ENCODE measurements at regions not wholly inside any gene's neighbourhood (a gene's known extent, or its start where the extent isn't known, plus 50 kb on each side); places are given as distances from the start of the nearest gene placed in this dataset.

DNA sequence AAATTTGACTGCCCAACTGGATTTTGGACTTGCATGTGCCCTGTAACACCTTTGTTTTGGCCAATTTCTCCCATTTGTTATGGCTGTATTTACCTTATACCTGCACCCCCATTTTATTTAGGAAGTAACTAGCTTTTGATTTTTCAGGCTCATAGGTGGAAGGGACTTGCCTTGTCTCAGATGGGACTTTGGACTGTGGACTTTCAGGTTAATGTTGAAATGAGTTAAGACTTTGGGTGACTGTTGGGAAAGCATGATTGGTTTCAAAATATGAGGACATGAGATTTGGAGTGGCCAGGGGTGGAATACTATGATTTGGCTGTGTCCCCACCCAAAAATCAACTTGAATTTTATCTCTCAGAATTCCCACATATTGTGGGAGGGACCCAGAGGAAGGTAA is 490.2 kb downstream of the PRR16 start:
- H3K4me1 ChIP-seq = peaks cover 0 to 9% (median 0%) of the 10 kb centered on the region in 4 donors
- in situ Hi-C loops (cut with MboI; ENCODE audit: low pct_ligation_motif_present in 1 of 4, low pct_unique_long_range_greater_than_20kb in 1 of 4, low sequenced_read_pairs in 3 of 4) = no loop called here
- DNase-seq = no peak
- TF ChIP-seq EP300 (IDR thresholded peaks at IDR 0.05; ENCODE audit: low read depth) (no peak), POLR2A (IDR thresholded peaks at IDR 0.05) (no peak), POLR2AphosphoS5 (IDR thresholded peaks at IDR 0.05) (no peak), CTCF (IDR thresholded peaks at IDR 0.05) (no peak)
- H3K27me3 ChIP-seq = no peaks in the 10 kb centered on the region
- peaks cover 9% of the 10 kb centered on the region in 2 donors for H3K9me3 ChIP-seq
- no peak overlapping the region for H3K27ac ChIP-seq
- intact Hi-C loops (cut with DNase I; ENCODE audit: low total_unique reads) = no loop called here
- no peaks in the 10 kb centered on the region for H3K36me3 ChIP-seq
- H3K4me3 ChIP-seq = no peak overlapping the region

DNA sequence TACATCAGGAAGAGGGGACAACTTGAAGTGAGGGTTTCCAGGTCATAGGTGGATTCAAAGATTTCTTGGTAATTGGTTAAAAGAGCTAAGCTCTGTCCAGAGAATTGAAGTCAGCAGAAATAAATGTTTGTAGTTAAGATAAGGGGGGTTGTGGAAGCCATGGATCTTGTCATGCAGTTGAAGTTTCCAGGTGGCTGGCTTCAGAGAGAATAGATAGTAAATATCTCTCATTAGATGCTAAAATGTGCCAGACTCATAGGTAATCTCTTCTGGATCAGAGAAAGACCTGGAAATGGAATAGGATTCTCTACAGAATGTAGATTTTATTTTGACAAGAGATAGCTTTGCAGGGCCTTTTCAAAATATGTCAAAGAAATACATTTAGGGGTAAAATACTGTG is 491.7 kb downstream of the PRR16 start:
- in situ Hi-C loops (cut with MboI; ENCODE audit: low pct_ligation_motif_present in 1 of 4, low pct_unique_long_range_greater_than_20kb in 1 of 4, low sequenced_read_pairs in 3 of 4) (no loop called here), intact Hi-C loops (cut with DNase I; ENCODE audit: low total_unique reads) (no loop called here)
- Histone ChIP-seq H3K27me3 (no peaks in the 10 kb centered on the region), H3K36me3 (no peaks in the 10 kb centered on the region), H3K27ac (no peak overlapping the region), H3K4me3 (no peak overlapping the region), H3K4me1 (peaks cover 0 to 9% (median 0%) of the 10 kb centered on the region in 4 donors), H3K9me3 (peaks cover 9% of the 10 kb centered on the region in 2 donors)
- DNase-seq = no peak
- TF ChIP-seq POLR2A (IDR thresholded peaks at IDR 0.05) (no peak), EP300 (IDR thresholded peaks at IDR 0.05; ENCODE audit: low read depth) (no peak), POLR2AphosphoS5 (IDR thresholded peaks at IDR 0.05) (no peak), CTCF (IDR thresholded peaks at IDR 0.05) (no peak)

GRCh38 chr5:120958877-120959485 is 494.9 kb downstream of the PRR16 start:
- Histone ChIP-seq H3K9me3 (no peaks in the 10 kb centered on the region), H3K4me3 (no peak overlapping the region), H3K27me3 (no peaks in the 10 kb centered on the region), H3K27ac (no peak overlapping the region), H3K36me3 (no peaks in the 10 kb centered on the region), H3K4me1 (peaks cover 0 to 9% (median 0%) of the 10 kb centered on the region in 4 donors)
- 53 to 76% methylated on average over 4 to 7 of the region's 7 CpGs for WGBS, 2 donors (ENCODE audit: low coverage in 1 of 2)
- peak; percentile 20 for DNase-seq
- no peak for TF ChIP-seq EP300 (IDR thresholded peaks at IDR 0.05; ENCODE audit: low read depth)
- intact Hi-C loops (cut with DNase I; ENCODE audit: low total_unique reads) (no loop called here), in situ Hi-C loops (cut with MboI; ENCODE audit: low pct_ligation_motif_present in 1 of 4, low pct_unique_long_range_greater_than_20kb in 1 of 4, low sequenced_read_pairs in 3 of 4) (no loop called here)

GRCh38 chr5:120960510-120960909 is 496.4 kb downstream of the PRR16 start:
- DNase-seq = no peak

More at GRCh38 chr5:120960510-120960909, 496.4 kb downstream of the PRR16 start:
- in situ Hi-C loops (cut with MboI; ENCODE audit: low pct_ligation_motif_present in 1 of 4, low pct_unique_long_range_greater_than_20kb in 1 of 4, low sequenced_read_pairs in 3 of 4) (no loop called here), intact Hi-C loops (cut with DNase I; ENCODE audit: low total_unique reads) (no loop called here)
- H3K9me3 ChIP-seq = no peaks in the 10 kb centered on the region
- H3K4me1 ChIP-seq = peaks cover 0 to 9% (median 0%) of the 10 kb centered on the region in 4 donors
- 80 to 100% methylated on average over 1 of the region's 1 CpG for WGBS, 2 donors (ENCODE audit: low coverage in 1 of 2)
- H3K36me3 ChIP-seq = no peaks in the 10 kb centered on the region
- no peak overlapping the region for H3K4me3 ChIP-seq
- H3K27ac ChIP-seq = no peak overlapping the region
- no peaks in the 10 kb centered on the region for H3K27me3 ChIP-seq
- TF ChIP-seq EP300 (IDR thresholded peaks at IDR 0.05; ENCODE audit: low read depth) = no peak
- TF ChIP-seq POLR2AphosphoS5 (IDR thresholded peaks at IDR 0.05) = no peak
- no peak for TF ChIP-seq POLR2A (IDR thresholded peaks at IDR 0.05)
- no peak for TF ChIP-seq CTCF (IDR thresholded peaks at IDR 0.05)

Data from transverse colon (tissue), 4 donors.